ENCODE measurements at regions not wholly inside any gene's neighbourhood (a gene's known extent, or its start where the extent isn't known, plus 50 kb on each side); places are given as distances from the start of the nearest gene placed in this dataset.
"Not testable (repeated sequence)": the region's sequence is repeated elsewhere in the genome, so short reads cannot be mapped to it uniquely, and the experiment has no call there.

DNA sequence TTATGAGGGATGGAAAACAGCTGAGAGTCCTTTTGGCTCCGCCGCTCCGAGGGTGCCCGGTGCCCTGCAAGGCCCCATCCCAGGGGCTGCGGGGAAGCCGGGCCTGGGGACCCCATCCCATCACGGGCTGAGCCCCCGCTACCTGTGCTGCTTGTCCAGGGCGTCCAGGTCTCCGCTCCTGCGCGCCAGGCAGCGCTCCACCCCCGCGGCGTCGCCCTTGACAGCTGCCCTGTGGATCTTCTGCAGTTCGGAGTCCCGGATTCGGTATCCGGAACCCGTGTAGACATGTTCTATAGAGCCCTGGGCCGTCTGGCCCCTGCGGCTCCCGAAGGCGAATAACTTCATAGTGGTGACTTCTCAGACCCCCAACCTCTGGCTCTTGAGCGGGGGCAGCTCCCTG, 534.0 kb upstream of the DEFB115 start:
- TF ChIP-seq, protein P1, sequence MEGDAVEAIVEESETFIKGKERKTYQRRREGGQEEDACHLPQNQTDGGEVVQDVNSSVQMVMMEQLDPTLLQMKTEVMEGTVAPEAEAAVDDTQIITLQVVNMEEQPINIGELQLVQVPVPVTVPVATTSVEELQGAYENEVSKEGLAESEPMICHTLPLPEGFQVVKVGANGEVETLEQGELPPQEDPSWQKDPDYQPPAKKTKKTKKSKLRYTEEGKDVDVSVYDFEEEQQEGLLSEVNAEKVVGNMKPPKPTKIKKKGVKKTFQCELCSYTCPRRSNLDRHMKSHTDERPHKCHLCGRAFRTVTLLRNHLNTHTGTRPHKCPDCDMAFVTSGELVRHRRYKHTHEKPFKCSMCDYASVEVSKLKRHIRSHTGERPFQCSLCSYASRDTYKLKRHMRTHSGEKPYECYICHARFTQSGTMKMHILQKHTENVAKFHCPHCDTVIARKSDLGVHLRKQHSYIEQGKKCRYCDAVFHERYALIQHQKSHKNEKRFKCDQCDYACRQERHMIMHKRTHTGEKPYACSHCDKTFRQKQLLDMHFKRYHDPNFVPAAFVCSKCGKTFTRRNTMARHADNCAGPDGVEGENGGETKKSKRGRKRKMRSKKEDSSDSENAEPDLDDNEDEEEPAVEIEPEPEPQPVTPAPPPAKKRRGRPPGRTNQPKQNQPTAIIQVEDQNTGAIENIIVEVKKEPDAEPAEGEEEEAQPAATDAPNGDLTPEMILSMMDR (IDR thresholded peaks at IDR 0.05; ENCODE audit: low read depth, low read length, missing input control): not testable (repeated sequence)
- TF ChIP-seq GABPA (IDR thresholded peaks at IDR 0.05 in 1 of 2, conservative IDR thresholded peaks at IDR 0.05 in 1 of 2): not testable (repeated sequence)
- TF ChIP-seq, protein P2, sequence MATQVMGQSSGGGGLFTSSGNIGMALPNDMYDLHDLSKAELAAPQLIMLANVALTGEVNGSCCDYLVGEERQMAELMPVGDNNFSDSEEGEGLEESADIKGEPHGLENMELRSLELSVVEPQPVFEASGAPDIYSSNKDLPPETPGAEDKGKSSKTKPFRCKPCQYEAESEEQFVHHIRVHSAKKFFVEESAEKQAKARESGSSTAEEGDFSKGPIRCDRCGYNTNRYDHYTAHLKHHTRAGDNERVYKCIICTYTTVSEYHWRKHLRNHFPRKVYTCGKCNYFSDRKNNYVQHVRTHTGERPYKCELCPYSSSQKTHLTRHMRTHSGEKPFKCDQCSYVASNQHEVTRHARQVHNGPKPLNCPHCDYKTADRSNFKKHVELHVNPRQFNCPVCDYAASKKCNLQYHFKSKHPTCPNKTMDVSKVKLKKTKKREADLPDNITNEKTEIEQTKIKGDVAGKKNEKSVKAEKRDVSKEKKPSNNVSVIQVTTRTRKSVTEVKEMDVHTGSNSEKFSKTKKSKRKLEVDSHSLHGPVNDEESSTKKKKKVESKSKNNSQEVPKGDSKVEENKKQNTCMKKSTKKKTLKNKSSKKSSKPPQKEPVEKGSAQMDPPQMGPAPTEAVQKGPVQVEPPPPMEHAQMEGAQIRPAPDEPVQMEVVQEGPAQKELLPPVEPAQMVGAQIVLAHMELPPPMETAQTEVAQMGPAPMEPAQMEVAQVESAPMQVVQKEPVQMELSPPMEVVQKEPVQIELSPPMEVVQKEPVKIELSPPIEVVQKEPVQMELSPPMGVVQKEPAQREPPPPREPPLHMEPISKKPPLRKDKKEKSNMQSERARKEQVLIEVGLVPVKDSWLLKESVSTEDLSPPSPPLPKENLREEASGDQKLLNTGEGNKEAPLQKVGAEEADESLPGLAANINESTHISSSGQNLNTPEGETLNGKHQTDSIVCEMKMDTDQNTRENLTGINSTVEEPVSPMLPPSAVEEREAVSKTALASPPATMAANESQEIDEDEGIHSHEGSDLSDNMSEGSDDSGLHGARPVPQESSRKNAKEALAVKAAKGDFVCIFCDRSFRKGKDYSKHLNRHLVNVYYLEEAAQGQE (IDR thresholded peaks at IDR 0.05): not testable (repeated sequence)
- TF ChIP-seq, protein P3, sequence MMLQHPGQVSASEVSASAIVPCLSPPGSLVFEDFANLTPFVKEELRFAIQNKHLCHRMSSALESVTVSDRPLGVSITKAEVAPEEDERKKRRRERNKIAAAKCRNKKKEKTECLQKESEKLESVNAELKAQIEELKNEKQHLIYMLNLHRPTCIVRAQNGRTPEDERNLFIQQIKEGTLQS (IDR thresholded peaks at IDR 0.05): not testable (repeated sequence)

All from liver (tissue), 3 donors.